ENCODE measurements at regions not wholly inside any gene's neighbourhood (a gene's known extent, or its start where the extent isn't known, plus 50 kb on each side); places are given as distances from the start of the nearest gene placed in this dataset.

DNA sequence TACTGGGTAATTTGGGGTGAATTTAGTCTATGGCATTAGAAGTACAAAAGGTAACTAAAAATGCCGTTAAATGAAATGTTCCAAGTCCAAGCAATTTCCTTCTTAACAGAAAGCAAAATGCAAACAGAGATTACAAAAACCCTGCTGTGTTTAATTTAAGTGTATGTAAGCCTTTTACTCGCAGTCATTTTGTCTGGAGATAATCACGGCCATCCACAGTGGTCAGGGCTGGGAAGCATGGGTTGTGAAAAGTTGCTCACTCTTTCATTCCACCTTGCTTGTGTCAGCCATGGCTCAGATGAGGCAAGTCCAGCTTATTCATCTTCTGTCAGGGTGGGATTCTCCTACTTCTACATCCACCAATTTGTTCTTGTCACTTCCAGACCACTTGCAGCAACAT, 983.6 kb upstream of the ZEB2 start:
- TF ChIP-seq, protein P1, sequence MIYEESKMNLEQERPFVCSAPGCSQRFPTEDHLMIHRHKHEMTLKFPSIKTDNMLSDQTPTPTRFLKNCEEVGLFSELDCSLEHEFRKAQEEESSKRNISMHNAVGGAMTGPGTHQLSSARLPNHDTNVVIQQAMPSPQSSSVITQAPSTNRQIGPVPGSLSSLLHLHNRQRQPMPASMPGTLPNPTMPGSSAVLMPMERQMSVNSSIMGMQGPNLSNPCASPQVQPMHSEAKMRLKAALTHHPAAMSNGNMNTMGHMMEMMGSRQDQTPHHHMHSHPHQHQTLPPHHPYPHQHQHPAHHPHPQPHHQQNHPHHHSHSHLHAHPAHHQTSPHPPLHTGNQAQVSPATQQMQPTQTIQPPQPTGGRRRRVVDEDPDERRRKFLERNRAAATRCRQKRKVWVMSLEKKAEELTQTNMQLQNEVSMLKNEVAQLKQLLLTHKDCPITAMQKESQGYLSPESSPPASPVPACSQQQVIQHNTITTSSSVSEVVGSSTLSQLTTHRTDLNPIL (CRISPR knock-in tag; IDR thresholded peaks at IDR 0.05; ENCODE audit: low read depth): no peak
- no peak for TF ChIP-seq TCF4 (CRISPR knock-in tag; IDR thresholded peaks at IDR 0.05; ENCODE audit: borderline replicate concordance)
- TF ChIP-seq ZNF565 (CRISPR knock-in tag; conservative IDR thresholded peaks at IDR 0.05; ENCODE audit: low read depth): no peak
- no peak for TF ChIP-seq PATZ1 (CRISPR knock-in tag; IDR thresholded peaks at IDR 0.05; ENCODE audit: borderline replicate concordance)
- no peak for TF ChIP-seq RARB (CRISPR knock-in tag; IDR thresholded peaks at IDR 0.05)
- TF ChIP-seq ZNF70 (CRISPR knock-in tag; IDR thresholded peaks at IDR 0.05): no peak
- no peak for TF ChIP-seq ARNTL (CRISPR knock-in tag; IDR thresholded peaks at IDR 0.05; ENCODE audit: borderline replicate concordance, low read depth)
- TF ChIP-seq ESRRG (CRISPR knock-in tag; IDR thresholded peaks at IDR 0.05): no peak
- TF ChIP-seq ZFP30 (CRISPR knock-in tag; IDR thresholded peaks at IDR 0.05): no peak
- TF ChIP-seq ZFP3 (CRISPR knock-in tag; IDR thresholded peaks at IDR 0.05): no peak
- TF ChIP-seq POU6F1 (CRISPR knock-in tag; IDR thresholded peaks at IDR 0.05; ENCODE audit: borderline replicate concordance, low read depth): no peak
- TF ChIP-seq GLIS3 (CRISPR knock-in tag; IDR thresholded peaks at IDR 0.05): no peak
